H1 (cell line): ENCODE measurements at regions not wholly inside any gene's neighbourhood (a gene's known extent, or its start where the extent isn't known, plus 50 kb on each side); places are given as distances from the start of the nearest gene placed in this dataset.

ENCODE experiments used
- EZH2 ChIP-seq: fragments of 200-600 bp; sonication (generic); IDR thresholded peaks from 2 replicates; pipeline ENCODE4 v1.7.1; 2012; ENCODE audit warnings: low read depth, mild to moderate bottlenecking, moderate library complexity, low read length, inconsistent platforms; ENCODE audit not compliant: severe bottlenecking
- FOSL1 ChIP-seq: IDR thresholded peaks from 2 replicates; pipeline ENCODE4 v1.6.1; 2011; ENCODE audit warnings: mild to moderate bottlenecking, low read depth, low read length, moderate library complexity; ENCODE audit not compliant: insufficient read depth
- RAD21 ChIP-seq, 2 experiments: IDR thresholded peaks in 1 of 2; conservative IDR thresholded peaks in 1 of 2; 2 replicates each; pipeline ENCODE4 v1.6.1; 2011; ENCODE audit warnings: low read depth in 2 of 2, low read length in 2 of 2, improper control_type of control experiment in 1 of 2, inconsistent platforms in 1 of 2, mild to moderate bottlenecking in 1 of 2, moderate library complexity in 1 of 2
- RFX5 ChIP-seq: IDR thresholded peaks from 2 replicates; pipeline ENCODE4 v1.6.1; 2011; ENCODE audit warnings: low read depth, low read length, improper control_type of control experiment, borderline replicate concordance
- TAF7 ChIP-seq: optimal IDR thresholded peaks from 2 replicates; pipeline ENCODE3; 2011; ENCODE audit warnings: low read depth, mild to moderate bottlenecking, inconsistent platforms, low read length, moderate library complexity, borderline replicate concordance
- TF ChIP-seq, protein P1 (sequence below): fragments of 300-600 bp; sonication (generic); IDR thresholded peaks from 2 replicates; pipeline ENCODE4 v1.7.1; 2012; ENCODE audit warnings: low read length, moderate library complexity, mild to moderate bottlenecking, inconsistent platforms; ENCODE audit not compliant: insufficient replicate concordance

- TF ChIP-seq, protein P1, sequence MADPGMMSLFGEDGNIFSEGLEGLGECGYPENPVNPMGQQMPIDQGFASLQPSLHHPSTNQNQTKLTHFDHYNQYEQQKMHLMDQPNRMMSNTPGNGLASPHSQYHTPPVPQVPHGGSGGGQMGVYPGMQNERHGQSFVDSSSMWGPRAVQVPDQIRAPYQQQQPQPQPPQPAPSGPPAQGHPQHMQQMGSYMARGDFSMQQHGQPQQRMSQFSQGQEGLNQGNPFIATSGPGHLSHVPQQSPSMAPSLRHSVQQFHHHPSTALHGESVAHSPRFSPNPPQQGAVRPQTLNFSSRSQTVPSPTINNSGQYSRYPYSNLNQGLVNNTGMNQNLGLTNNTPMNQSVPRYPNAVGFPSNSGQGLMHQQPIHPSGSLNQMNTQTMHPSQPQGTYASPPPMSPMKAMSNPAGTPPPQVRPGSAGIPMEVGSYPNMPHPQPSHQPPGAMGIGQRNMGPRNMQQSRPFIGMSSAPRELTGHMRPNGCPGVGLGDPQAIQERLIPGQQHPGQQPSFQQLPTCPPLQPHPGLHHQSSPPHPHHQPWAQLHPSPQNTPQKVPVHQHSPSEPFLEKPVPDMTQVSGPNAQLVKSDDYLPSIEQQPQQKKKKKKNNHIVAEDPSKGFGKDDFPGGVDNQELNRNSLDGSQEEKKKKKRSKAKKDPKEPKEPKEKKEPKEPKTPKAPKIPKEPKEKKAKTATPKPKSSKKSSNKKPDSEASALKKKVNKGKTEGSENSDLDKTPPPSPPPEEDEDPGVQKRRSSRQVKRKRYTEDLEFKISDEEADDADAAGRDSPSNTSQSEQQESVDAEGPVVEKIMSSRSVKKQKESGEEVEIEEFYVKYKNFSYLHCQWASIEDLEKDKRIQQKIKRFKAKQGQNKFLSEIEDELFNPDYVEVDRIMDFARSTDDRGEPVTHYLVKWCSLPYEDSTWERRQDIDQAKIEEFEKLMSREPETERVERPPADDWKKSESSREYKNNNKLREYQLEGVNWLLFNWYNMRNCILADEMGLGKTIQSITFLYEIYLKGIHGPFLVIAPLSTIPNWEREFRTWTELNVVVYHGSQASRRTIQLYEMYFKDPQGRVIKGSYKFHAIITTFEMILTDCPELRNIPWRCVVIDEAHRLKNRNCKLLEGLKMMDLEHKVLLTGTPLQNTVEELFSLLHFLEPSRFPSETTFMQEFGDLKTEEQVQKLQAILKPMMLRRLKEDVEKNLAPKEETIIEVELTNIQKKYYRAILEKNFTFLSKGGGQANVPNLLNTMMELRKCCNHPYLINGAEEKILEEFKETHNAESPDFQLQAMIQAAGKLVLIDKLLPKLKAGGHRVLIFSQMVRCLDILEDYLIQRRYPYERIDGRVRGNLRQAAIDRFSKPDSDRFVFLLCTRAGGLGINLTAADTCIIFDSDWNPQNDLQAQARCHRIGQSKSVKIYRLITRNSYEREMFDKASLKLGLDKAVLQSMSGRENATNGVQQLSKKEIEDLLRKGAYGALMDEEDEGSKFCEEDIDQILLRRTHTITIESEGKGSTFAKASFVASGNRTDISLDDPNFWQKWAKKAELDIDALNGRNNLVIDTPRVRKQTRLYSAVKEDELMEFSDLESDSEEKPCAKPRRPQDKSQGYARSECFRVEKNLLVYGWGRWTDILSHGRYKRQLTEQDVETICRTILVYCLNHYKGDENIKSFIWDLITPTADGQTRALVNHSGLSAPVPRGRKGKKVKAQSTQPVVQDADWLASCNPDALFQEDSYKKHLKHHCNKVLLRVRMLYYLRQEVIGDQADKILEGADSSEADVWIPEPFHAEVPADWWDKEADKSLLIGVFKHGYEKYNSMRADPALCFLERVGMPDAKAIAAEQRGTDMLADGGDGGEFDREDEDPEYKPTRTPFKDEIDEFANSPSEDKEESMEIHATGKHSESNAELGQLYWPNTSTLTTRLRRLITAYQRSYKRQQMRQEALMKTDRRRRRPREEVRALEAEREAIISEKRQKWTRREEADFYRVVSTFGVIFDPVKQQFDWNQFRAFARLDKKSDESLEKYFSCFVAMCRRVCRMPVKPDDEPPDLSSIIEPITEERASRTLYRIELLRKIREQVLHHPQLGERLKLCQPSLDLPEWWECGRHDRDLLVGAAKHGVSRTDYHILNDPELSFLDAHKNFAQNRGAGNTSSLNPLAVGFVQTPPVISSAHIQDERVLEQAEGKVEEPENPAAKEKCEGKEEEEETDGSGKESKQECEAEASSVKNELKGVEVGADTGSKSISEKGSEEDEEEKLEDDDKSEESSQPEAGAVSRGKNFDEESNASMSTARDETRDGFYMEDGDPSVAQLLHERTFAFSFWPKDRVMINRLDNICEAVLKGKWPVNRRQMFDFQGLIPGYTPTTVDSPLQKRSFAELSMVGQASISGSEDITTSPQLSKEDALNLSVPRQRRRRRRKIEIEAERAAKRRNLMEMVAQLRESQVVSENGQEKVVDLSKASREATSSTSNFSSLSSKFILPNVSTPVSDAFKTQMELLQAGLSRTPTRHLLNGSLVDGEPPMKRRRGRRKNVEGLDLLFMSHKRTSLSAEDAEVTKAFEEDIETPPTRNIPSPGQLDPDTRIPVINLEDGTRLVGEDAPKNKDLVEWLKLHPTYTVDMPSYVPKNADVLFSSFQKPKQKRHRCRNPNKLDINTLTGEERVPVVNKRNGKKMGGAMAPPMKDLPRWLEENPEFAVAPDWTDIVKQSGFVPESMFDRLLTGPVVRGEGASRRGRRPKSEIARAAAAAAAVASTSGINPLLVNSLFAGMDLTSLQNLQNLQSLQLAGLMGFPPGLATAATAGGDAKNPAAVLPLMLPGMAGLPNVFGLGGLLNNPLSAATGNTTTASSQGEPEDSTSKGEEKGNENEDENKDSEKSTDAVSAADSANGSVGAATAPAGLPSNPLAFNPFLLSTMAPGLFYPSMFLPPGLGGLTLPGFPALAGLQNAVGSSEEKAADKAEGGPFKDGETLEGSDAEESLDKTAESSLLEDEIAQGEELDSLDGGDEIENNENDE: no peak
- TF ChIP-seq TAF7 (no peak), RFX5 (no peak), FOSL1 (no peak), EZH2 (no peak), RAD21 (IDR thresholded peaks at IDR 0.05 in 1 of 2, conservative IDR thresholded peaks at IDR 0.05 in 1 of 2; ENCODE audit: low read depth in 2 of 2, low read length in 2 of 2) (no peak)
Observed at GRCh38 chr10:65791979-65792378, 1133.9 kb upstream of the LRRTM3 start (continued).
